ENCODE measurements at regions not wholly inside any gene's neighbourhood (a gene's known extent, or its start where the extent isn't known, plus 50 kb on each side); places are given as distances from the start of the nearest gene placed in this dataset.

DNA sequence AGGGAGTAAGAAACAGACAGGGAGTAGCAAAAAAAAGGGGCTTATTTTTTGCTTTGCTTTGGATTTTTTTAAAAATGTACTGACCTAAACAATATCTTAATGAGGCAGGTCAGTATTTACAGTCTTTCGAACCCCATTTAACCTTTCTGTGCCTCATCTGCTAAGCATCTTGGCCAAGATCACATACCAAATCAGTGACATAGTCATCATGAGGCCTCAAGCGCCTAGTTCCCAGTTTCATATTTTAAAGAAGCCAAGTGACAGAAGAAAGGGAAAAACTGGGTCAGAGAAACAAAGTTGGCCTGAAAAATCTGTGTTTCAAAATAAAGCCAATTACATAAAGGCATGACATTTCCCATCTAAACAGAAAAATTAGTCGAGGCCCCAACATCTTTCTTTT lies 94.6 kb upstream of the WDR44 start:
- H3K79me2 ChIP-seq (ENCODE audit: insufficient read depth, low read length), result no peaks in the 10 kb centered on the region
- no peaks in the 10 kb centered on the region for H4K20me1 ChIP-seq (ENCODE audit: insufficient read depth, low read length)
- no peak overlapping the region for H3K4me3 ChIP-seq (ENCODE audit: low read depth, low read length, poor library complexity, severe bottlenecking)
- no peaks in the 10 kb centered on the region for H3K9me2 ChIP-seq (ENCODE audit: low read depth, low read length)
- no peak overlapping the region for H3K4me2 ChIP-seq (ENCODE audit: low read length)
- H3K9me3 ChIP-seq (ENCODE audit: low read length), result no peaks in the 10 kb centered on the region
- H3K27ac ChIP-seq (ENCODE audit: low read depth, low read length, poor library complexity, severe bottlenecking), result no peak overlapping the region
- H3K36me3 ChIP-seq (ENCODE audit: insufficient read depth, low read length), result no peaks in the 10 kb centered on the region
- H3K9ac ChIP-seq (ENCODE audit: low read length), result no peak overlapping the region
- no peak overlapping the region for H2AFZ ChIP-seq (ENCODE audit: low read length)
- TF ChIP-seq, protein P1, sequence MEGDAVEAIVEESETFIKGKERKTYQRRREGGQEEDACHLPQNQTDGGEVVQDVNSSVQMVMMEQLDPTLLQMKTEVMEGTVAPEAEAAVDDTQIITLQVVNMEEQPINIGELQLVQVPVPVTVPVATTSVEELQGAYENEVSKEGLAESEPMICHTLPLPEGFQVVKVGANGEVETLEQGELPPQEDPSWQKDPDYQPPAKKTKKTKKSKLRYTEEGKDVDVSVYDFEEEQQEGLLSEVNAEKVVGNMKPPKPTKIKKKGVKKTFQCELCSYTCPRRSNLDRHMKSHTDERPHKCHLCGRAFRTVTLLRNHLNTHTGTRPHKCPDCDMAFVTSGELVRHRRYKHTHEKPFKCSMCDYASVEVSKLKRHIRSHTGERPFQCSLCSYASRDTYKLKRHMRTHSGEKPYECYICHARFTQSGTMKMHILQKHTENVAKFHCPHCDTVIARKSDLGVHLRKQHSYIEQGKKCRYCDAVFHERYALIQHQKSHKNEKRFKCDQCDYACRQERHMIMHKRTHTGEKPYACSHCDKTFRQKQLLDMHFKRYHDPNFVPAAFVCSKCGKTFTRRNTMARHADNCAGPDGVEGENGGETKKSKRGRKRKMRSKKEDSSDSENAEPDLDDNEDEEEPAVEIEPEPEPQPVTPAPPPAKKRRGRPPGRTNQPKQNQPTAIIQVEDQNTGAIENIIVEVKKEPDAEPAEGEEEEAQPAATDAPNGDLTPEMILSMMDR (IDR thresholded peaks at IDR 0.05; ENCODE audit: low read length), result no peak
- no peak for TF ChIP-seq EZH2 (IDR thresholded peaks at IDR 0.05; ENCODE audit: borderline replicate concordance, low read length)
- H3F3A ChIP-seq (ENCODE audit: insufficient read depth, low read length), result no peaks in the 10 kb centered on the region
- H3K27me3 ChIP-seq (ENCODE audit: insufficient read depth, low read length), result no peaks in the 10 kb centered on the region
- H3K4me1 ChIP-seq (ENCODE audit: insufficient read depth, low read length, severe bottlenecking), result no peaks in the 10 kb centered on the region

DNA sequence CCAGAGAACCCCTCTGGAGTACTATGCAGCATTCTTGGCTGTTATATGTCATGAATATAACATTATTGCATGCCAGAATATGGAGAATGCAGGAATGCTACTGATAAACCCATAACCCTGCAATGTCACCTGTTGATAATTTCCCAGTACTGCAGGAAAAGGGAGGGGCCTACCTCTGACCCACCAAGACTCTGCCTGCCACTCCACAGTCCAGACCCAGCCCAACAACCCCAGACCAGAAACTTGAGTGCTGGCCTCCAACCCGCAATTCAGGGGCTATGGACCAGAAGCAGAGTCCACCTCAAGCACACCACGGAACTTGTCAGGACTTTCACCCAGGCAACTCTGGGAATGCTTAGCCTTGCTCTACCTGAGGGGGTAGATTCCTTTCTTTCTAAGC lies 92.9 kb upstream of the WDR44 start:
- no peak overlapping the region for H2AFZ ChIP-seq (ENCODE audit: low read length)
- H3K4me3 ChIP-seq (ENCODE audit: low read depth, low read length, poor library complexity, severe bottlenecking), result no peak overlapping the region
- H3K79me2 ChIP-seq (ENCODE audit: insufficient read depth, low read length), result no peaks in the 10 kb centered on the region
- no peak overlapping the region for H3K9ac ChIP-seq (ENCODE audit: low read length)
- H3K27ac ChIP-seq (ENCODE audit: low read depth, low read length, poor library complexity, severe bottlenecking), result no peak overlapping the region
- H3K9me3 ChIP-seq (ENCODE audit: low read length), result no peaks in the 10 kb centered on the region
- TF ChIP-seq, protein P1 (IDR thresholded peaks at IDR 0.05; ENCODE audit: low read length), result no peak
- TF ChIP-seq EZH2 (IDR thresholded peaks at IDR 0.05; ENCODE audit: borderline replicate concordance, low read length), result no peak
- no peaks in the 10 kb centered on the region for H3F3A ChIP-seq (ENCODE audit: insufficient read depth, low read length)
- no peaks in the 10 kb centered on the region for H4K20me1 ChIP-seq (ENCODE audit: insufficient read depth, low read length)
- no peak overlapping the region for H3K4me2 ChIP-seq (ENCODE audit: low read length)
- no peaks in the 10 kb centered on the region for H3K27me3 ChIP-seq (ENCODE audit: insufficient read depth, low read length)
- H3K4me1 ChIP-seq (ENCODE audit: insufficient read depth, low read length, severe bottlenecking), result no peaks in the 10 kb centered on the region
- no peaks in the 10 kb centered on the region for H3K9me2 ChIP-seq (ENCODE audit: low read depth, low read length)
- H3K36me3 ChIP-seq (ENCODE audit: insufficient read depth, low read length), result no peaks in the 10 kb centered on the region

GRCh38 chrX:118254611-118255010 lies 91.3 kb upstream of the WDR44 start:
- no peak overlapping the region for H3K27ac ChIP-seq (ENCODE audit: low read depth, low read length, poor library complexity, severe bottlenecking)
- H2AFZ ChIP-seq (ENCODE audit: low read length), result no peak overlapping the region
- no peak overlapping the region for H3K4me3 ChIP-seq (ENCODE audit: low read depth, low read length, poor library complexity, severe bottlenecking)
- TF ChIP-seq, protein P1 (IDR thresholded peaks at IDR 0.05; ENCODE audit: low read length), result peak; percentile 48
- TF ChIP-seq EZH2 (IDR thresholded peaks at IDR 0.05; ENCODE audit: borderline replicate concordance, low read length), result no peak
- no peak overlapping the region for H3K4me2 ChIP-seq (ENCODE audit: low read length)
- H3K4me1 ChIP-seq (ENCODE audit: insufficient read depth, low read length, severe bottlenecking), result no peaks in the 10 kb centered on the region
- no peaks in the 10 kb centered on the region for H3F3A ChIP-seq (ENCODE audit: insufficient read depth, low read length)
- H3K9ac ChIP-seq (ENCODE audit: low read length), result no peak overlapping the region
- no peaks in the 10 kb centered on the region for H3K9me3 ChIP-seq (ENCODE audit: low read length)
- no peaks in the 10 kb centered on the region for H3K79me2 ChIP-seq (ENCODE audit: insufficient read depth, low read length)
- H3K36me3 ChIP-seq (ENCODE audit: insufficient read depth, low read length), result no peaks in the 10 kb centered on the region
- no peaks in the 10 kb centered on the region for H3K27me3 ChIP-seq (ENCODE audit: insufficient read depth, low read length)
- H4K20me1 ChIP-seq (ENCODE audit: insufficient read depth, low read length), result no peaks in the 10 kb centered on the region
- H3K9me2 ChIP-seq (ENCODE audit: low read depth, low read length), result no peaks in the 10 kb centered on the region

Measured in OCI-LY1 (cell line).